RWPE1 (cell line): ENCODE measurements at regions not wholly inside any gene's neighbourhood (a gene's known extent, or its start where the extent isn't known, plus 50 kb on each side); places are given as distances from the start of the nearest gene placed in this dataset.

Experiments used
- CTCF ChIA-PET: fragments of 350-600 bp; sonication (Branson Sonifier 250); formaldehyde crosslinking; extraction: SDS; loops from one replicate; lab custom pipeline; 2021; lab: Yijun Ruan, JAX
- POLR2A ChIA-PET: fragments of 400-600 bp; formaldehyde crosslinking; extraction: SDS; loops from one replicate; lab custom pipeline; 2020; ENCODE audit warnings: antibody characterized with exemption; ENCODE audit not compliant: low non-redundant PET; lab: Yijun Ruan, JAX
- DNase-seq: peaks from one replicate; pipeline ENCODE4 v3.0.0; 2012; ENCODE audit warnings: low spot score
- H3K27ac ChIP-seq: fragments of 450-650 bp; 2 replicates; pipeline ENCODE4 v1.5.1; 2017
- CTCF ChIP-seq: fragments of 450-650 bp; conservative IDR thresholded peaks from 2 replicates; pipeline ENCODE4 v1.5.1; 2017; ENCODE audit warnings: low read depth, mild to moderate bottlenecking

DNA sequence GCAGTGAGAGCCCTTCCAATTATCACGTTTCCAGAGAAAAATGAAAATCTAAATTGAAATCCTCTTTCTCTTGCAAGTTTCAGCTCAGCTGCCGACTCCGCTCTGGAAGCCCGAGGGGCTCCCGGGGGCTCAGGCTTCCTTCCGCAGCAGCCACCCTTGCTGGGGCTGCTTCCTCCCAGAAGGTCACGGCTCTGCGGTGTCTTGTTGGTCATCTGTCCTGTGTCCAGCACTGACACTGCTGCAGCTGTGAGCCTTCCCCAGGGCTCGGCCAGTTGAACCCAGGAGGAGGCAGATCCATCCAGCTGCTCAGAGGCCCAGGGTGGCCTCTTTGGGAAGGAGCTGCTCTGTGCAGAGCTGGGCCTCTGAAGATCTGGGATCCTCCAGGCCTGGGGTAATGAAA is 1337.2 kb downstream of the TBC1D22A start:
- ChIA-PET POLR2A (no interaction called here), CTCF (no interaction called here)
- no peak for TF ChIP-seq CTCF
- no peak overlapping the region for H3K27ac ChIP-seq
- no peak for DNase-seq

- H3K27ac ChIP-seq = no peak overlapping the region
- DNase-seq = no peak
- CTCF ChIA-PET = no interaction called here
- no peak for TF ChIP-seq CTCF
- POLR2A ChIA-PET = no interaction called here
These were observed 1336.8 kb downstream of the TBC1D22A start for GRCh38 chr22:48099251-48099650.

DNA sequence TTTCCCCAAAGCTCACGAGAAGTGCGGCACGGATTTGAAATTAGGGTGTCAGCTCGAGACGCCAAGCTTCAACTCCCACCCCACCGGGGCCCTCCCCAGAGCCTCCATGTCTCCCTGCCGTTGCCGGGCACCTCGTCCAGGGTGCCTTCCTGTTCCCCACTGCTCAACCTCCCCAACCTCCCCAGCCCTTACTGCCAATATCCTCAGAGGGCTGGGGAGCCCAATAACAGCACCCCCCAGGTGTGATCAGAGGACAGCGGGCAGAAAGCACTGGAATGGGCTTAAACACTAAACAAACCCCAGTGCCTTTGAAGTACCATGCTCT is 1336.4 kb downstream of the TBC1D22A start:
- DNase-seq = no peak
- no peak overlapping the region for H3K27ac ChIP-seq
- ChIA-PET POLR2A (no interaction called here), CTCF (no interaction called here)
- TF ChIP-seq CTCF = no peak

- no peak for TF ChIP-seq CTCF
- DNase-seq = no peak
- CTCF ChIA-PET = no interaction called here
- POLR2A ChIA-PET = no interaction called here
- no peak overlapping the region for H3K27ac ChIP-seq
These were observed 1335.9 kb downstream of the TBC1D22A start for GRCh38 chr22:48098243-48098920.

GRCh38 chr22:48097723-48098122 is 1335.3 kb downstream of the TBC1D22A start:
- H3K27ac ChIP-seq = no peak overlapping the region
- ChIA-PET POLR2A (no interaction called here), CTCF (no interaction called here)

DNA sequence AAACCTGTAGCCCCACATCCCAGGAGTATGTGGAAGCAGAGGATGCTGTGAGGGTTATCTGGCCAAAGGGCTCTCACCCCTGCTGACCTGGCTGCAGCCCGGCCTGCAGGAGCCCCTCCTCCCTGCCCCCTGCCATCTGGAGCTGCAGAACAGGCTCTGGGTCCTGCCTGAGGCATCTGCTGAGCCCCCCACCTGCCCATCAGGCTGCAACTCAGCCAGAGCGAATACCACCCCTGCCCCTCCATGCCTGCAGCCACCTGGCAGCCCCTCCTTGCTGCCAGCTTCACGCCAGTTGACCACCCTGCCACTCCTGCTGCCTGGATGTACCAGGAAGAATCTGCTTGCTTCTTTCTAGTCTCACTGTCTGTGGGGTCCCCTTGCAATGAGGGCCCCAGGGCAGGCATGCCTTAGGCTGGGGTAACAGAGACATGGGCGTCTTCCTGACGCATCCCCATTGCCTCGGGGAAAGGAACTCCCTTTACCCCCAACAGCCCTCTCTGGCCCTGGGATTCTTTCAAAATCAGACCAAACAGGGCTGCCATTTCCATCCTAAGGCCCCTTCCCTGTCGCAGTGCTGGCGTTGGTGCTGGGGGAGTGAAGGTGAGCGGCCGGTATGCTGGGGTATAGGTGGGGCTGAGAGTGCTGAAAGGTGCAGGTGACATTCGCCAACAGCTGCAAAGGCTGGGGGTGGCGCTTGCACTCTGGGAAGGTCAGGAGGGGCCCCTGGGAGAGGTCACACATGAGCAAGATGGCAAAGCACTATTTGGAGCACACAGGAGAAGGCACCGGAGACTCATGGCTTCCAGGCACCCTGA is 1334.6 kb downstream of the TBC1D22A start:
- CTCF ChIA-PET = no interaction called here
- no peak for DNase-seq
- no peak for TF ChIP-seq CTCF
- H3K27ac ChIP-seq = no peak overlapping the region
- POLR2A ChIA-PET = no interaction called here

More at GRCh38 chr22:48097723-48098122, 1335.3 kb downstream of the TBC1D22A start:
- DNase-seq = no peak
- no peak for TF ChIP-seq CTCF
